T-cell (primary cell): ENCODE measurements at regions not wholly inside any gene's neighbourhood (a gene's known extent, or its start where the extent isn't known, plus 50 kb on each side); places are given as distances from the start of the nearest gene placed in this dataset.

Experiments used
- ATAC-seq, 4 experiments: fragments of 200-7000 bp in 3 of 4; fragments of 150-1000 bp in 1 of 4; cut with Tn5 transposase; replicated peaks in 1 of 4; 1 replicate in 3 of 4; 2 replicates in 1 of 4; pipeline ENCODE4 v1.10.0; 2021; ENCODE audit warnings: moderate library complexity in 3 of 4, mild to moderate bottlenecking in 2 of 4, moderate number of reproducible peaks in 1 of 4
- CTCF ChIA-PET, 2 donors: fragments of 300-600 bp; sonication (Branson Sonifier 250); formaldehyde crosslinking; loops; one replicate each; lab custom pipeline; 2022; ENCODE audit warnings: antibody characterized with exemption in 2 of 2; lab: Charles Lee
- POLR2A ChIA-PET, 2 donors: fragments of 300-600 bp; sonication (Branson Sonifier 250); formaldehyde crosslinking; loops; one replicate each; lab custom pipeline; 2022; ENCODE audit warnings: antibody characterized with exemption in 2 of 2; lab: Charles Lee
- DNase-seq, 35 experiments: peaks; one replicate each; pipeline versions ENCODE4 v3.0.0 to v3.0.0-alpha.2; 2013 to 2023
- H3K27ac ChIP-seq: one replicate; pipeline ENCODE4 v1.5.1; 2013; ENCODE audit warnings: low read length
- H3K27me3 ChIP-seq, 2 experiments: replicated peaks in 1 of 2; 1 replicate in 1 of 2; 2 replicates in 1 of 2; pipeline versions ENCODE4 v1.6.1 to v1.7.0; 2013; ENCODE audit warnings: low read length in 1 of 2, mixed read lengths in 1 of 2; ENCODE audit not compliant: control insufficient read depth in 2 of 2, insufficient read depth in 2 of 2; ENCODE audit errors: extremely low read depth in 1 of 2
- H3K36me3 ChIP-seq, 2 donors: 1 replicate in 1 of 2; 2 replicates in 1 of 2; pipeline versions ENCODE4 v1.6.1 to v1.7.0; 2013; ENCODE audit warnings: low read length in 1 of 2; ENCODE audit not compliant: control insufficient read depth in 2 of 2, insufficient read depth in 1 of 2; ENCODE audit errors: extremely low read depth in 1 of 2
- H3K4me1 ChIP-seq, 2 experiments: 1 replicate in 1 of 2; 2 replicates in 1 of 2; pipeline versions ENCODE4 v1.6.1 to v1.7.0; 2013; ENCODE audit warnings: low read length in 2 of 2, mixed read lengths in 1 of 2; ENCODE audit not compliant: insufficient read depth in 2 of 2, control insufficient read depth in 1 of 2; ENCODE audit errors: extremely low read depth in 1 of 2
- H3K4me3 ChIP-seq, 2 donors: 1 replicate in 1 of 2; 2 replicates in 1 of 2; pipeline versions ENCODE4 v1.5.1 to v1.7.0; 2013; ENCODE audit warnings: mild to moderate bottlenecking in 2 of 2, low read length in 1 of 2, moderate library complexity in 1 of 2; ENCODE audit not compliant: control insufficient read depth in 1 of 2; ENCODE audit errors: extremely low read depth in 1 of 2
- H3K9me3 ChIP-seq: 2 replicates; pipeline ENCODE4 v1.7.0; 2013
- H3K27ac Mint-ChIP-seq, 2 donors: one replicate each; pipeline ENCODE4 v1.8.0; 2020 to 2021; ENCODE audit warnings: mild to moderate bottlenecking in 2 of 2, mixed read lengths in 2 of 2
- H3K27me3 Mint-ChIP-seq, 2 donors: one replicate each; pipeline ENCODE4 v1.8.0; 2021 to 2022; ENCODE audit warnings: mixed read lengths in 2 of 2
- H3K36me3 Mint-ChIP-seq: one replicate; pipeline ENCODE4 v1.8.0; 2021; ENCODE audit warnings: mixed read lengths
- H3K4me1 Mint-ChIP-seq, 3 donors: one replicate each; pipeline ENCODE4 v1.8.0; 2020 to 2022; ENCODE audit warnings: mixed read lengths in 3 of 3, mild to moderate bottlenecking in 1 of 3
- H3K4me3 Mint-ChIP-seq, 3 donors: one replicate each; pipeline ENCODE4 v1.8.0; 2020 to 2022; ENCODE audit warnings: mild to moderate bottlenecking in 3 of 3, mixed read lengths in 3 of 3, moderate library complexity in 3 of 3
- H3K9me3 Mint-ChIP-seq, 3 donors: one replicate each; pipeline ENCODE4 v1.8.0; 2020 to 2022; ENCODE audit warnings: mixed read lengths in 3 of 3
- WGBS: methylation state at CpG from one replicate; pipeline ENCODE4 v1.1.5; 2013; ENCODE audit warnings: missing lambda C conversion rate; ENCODE audit not compliant: insufficient coverage; 5-methylcytosine and 5-hydroxymethylcytosine counted together

- ATAC-seq (no peak), DNase-seq (no peak)
- Mint-ChIP-seq H3K4me1 (peaks cover 0 to under 1% (median under 1%) of the 10 kb centered on the region in 3 donors), H3K36me3 (no peaks in the 10 kb centered on the region), H3K9me3 (no peaks in the 10 kb centered on the region), H3K4me3 (no peak overlapping the region), H3K27ac (no peak overlapping the region), H3K27me3 (no peaks in the 10 kb centered on the region)
- POLR2A ChIA-PET: no interaction called here
- CTCF ChIA-PET: no interaction called here
- Histone ChIP-seq H3K4me1 (no peaks in the 10 kb centered on the region), H3K27ac (no peak overlapping the region), H3K4me3 (no peak overlapping the region), H3K9me3 (no peaks in the 10 kb centered on the region), H3K36me3 (no peaks in the 10 kb centered on the region), H3K27me3 (no peaks in the 10 kb centered on the region)
- WGBS: no CpG with 5 or more reads among the region's 1 CpG
Measured at GRCh38 chr12:89122852-89123251, 229.4 kb downstream of the DUSP6 start.

- peaks cover 0 to 4% of the 10 kb centered on the region in 2 donors for H3K27me3 Mint-ChIP-seq
- Histone ChIP-seq H3K36me3 (no peaks in the 10 kb centered on the region), H3K27ac (no peak overlapping the region), H3K4me1 (no peaks in the 10 kb centered on the region), H3K9me3 (no peaks in the 10 kb centered on the region), H3K27me3 (no peaks in the 10 kb centered on the region), H3K4me3 (no peak overlapping the region)
- no peaks in the 10 kb centered on the region for H3K36me3 Mint-ChIP-seq
- 9% methylated on average over 1 of the region's 2 CpGs for WGBS
- ChIA-PET CTCF (no interaction called here), POLR2A (no interaction called here)
- H3K4me1 Mint-ChIP-seq: peaks cover 0 to 7% (median 5%) of the 10 kb centered on the region in 3 donors
- H3K27ac Mint-ChIP-seq: no peak overlapping the region
- H3K4me3 Mint-ChIP-seq: no peak overlapping the region
- ATAC-seq (no peak), DNase-seq (no peak)
- H3K9me3 Mint-ChIP-seq: no peaks in the 10 kb centered on the region
Measured at GRCh38 chr12:89117448-89118034, 234.8 kb downstream of the DUSP6 start.

GRCh38 chr12:89111964-89112363 is 240.3 kb downstream of the DUSP6 start:
- Mint-ChIP-seq H3K9me3 (no peaks in the 10 kb centered on the region), H3K36me3 (no peaks in the 10 kb centered on the region), H3K27ac (no peak overlapping the region), H3K4me3 (no peak overlapping the region), H3K4me1 (no peaks in the 10 kb centered on the region), H3K27me3 (peaks cover 0 to 4% of the 10 kb centered on the region in 2 donors)
- H3K36me3 ChIP-seq: no peaks in the 10 kb centered on the region
- CTCF ChIA-PET: interaction anchor here in 1 of 2 donors (0.6 kb wide), 1 partner anchor 114 kb away, joined by 7 read pairs; no protein-coding TSS in a partner anchor
- H3K9me3 ChIP-seq: no peaks in the 10 kb centered on the region
- H3K27ac ChIP-seq: no peak overlapping the region
- DNase-seq (no peak), ATAC-seq (no peak)
- no peak overlapping the region for H3K4me3 ChIP-seq
- no peaks in the 10 kb centered on the region for H3K4me1 ChIP-seq
- POLR2A ChIA-PET: no interaction called here
- no CpG with 5 or more reads among the region's 2 CpGs for WGBS
- no peaks in the 10 kb centered on the region for H3K27me3 ChIP-seq

GRCh38 chr12:89108265-89108664 is 244.0 kb downstream of the DUSP6 start:
- no peak overlapping the region for H3K4me3 Mint-ChIP-seq
- no CpG with 5 or more reads among the region's 2 CpGs for WGBS
- ATAC-seq: no peak
- no peak for DNase-seq
- H3K4me3 ChIP-seq: no peak overlapping the region
- H3K36me3 ChIP-seq: no peaks in the 10 kb centered on the region
- no peaks in the 10 kb centered on the region for H3K36me3 Mint-ChIP-seq
- POLR2A ChIA-PET: no interaction called here
- H3K9me3 ChIP-seq: no peaks in the 10 kb centered on the region
- no peak overlapping the region for H3K27ac Mint-ChIP-seq
- H3K4me1 ChIP-seq: no peaks in the 10 kb centered on the region
- H3K27me3 ChIP-seq: no peaks in the 10 kb centered on the region
- no peaks in the 10 kb centered on the region for H3K4me1 Mint-ChIP-seq
- H3K27me3 Mint-ChIP-seq: no peaks in the 10 kb centered on the region
- H3K27ac ChIP-seq: no peak overlapping the region
- CTCF ChIA-PET: no interaction called here
- H3K9me3 Mint-ChIP-seq: no peaks in the 10 kb centered on the region

GRCh38 chr12:89106950-89107349 is 245.4 kb downstream of the DUSP6 start:
- POLR2A ChIA-PET: no interaction called here
- Histone ChIP-seq H3K9me3 (no peaks in the 10 kb centered on the region), H3K27me3 (no peaks in the 10 kb centered on the region), H3K27ac (no peak overlapping the region), H3K4me3 (no peak overlapping the region), H3K4me1 (no peaks in the 10 kb centered on the region), H3K36me3 (no peaks in the 10 kb centered on the region)
- no peak overlapping the region for H3K27ac Mint-ChIP-seq
- WGBS: 49% methylated on average over 2 of the region's 5 CpGs
- H3K9me3 Mint-ChIP-seq: no peaks in the 10 kb centered on the region
- no peak overlapping the region for H3K4me3 Mint-ChIP-seq
- no peaks in the 10 kb centered on the region for H3K27me3 Mint-ChIP-seq
- ATAC-seq: no peak
- H3K4me1 Mint-ChIP-seq: no peaks in the 10 kb centered on the region
- CTCF ChIA-PET: no interaction called here
- DNase-seq: no peak
- no peaks in the 10 kb centered on the region for H3K36me3 Mint-ChIP-seq

GRCh38 chr12:89105243-89105642 is 247.1 kb downstream of the DUSP6 start:
- no peak overlapping the region for H3K4me3 Mint-ChIP-seq
- H3K27ac Mint-ChIP-seq: no peak overlapping the region
- H3K36me3 Mint-ChIP-seq: no peaks in the 10 kb centered on the region
- no CpG with 5 or more reads among the region's 1 CpG for WGBS
- Histone ChIP-seq H3K27ac (no peak overlapping the region), H3K36me3 (no peaks in the 10 kb centered on the region), H3K9me3 (no peaks in the 10 kb centered on the region), H3K27me3 (peaks cover 0 to 2% of the 10 kb centered on the region in 2 experiments), H3K4me1 (no peaks in the 10 kb centered on the region), H3K4me3 (no peak overlapping the region)
- ChIA-PET POLR2A (interaction anchor here in 1 of 2 donors (0.6 kb wide), 1 partner anchor 246 kb away, joined by 3 read pairs; no protein-coding TSS in a partner anchor), CTCF (no interaction called here)
- no peaks in the 10 kb centered on the region for H3K27me3 Mint-ChIP-seq
- DNase-seq (no peak), ATAC-seq (no peak)
- no peaks in the 10 kb centered on the region for H3K4me1 Mint-ChIP-seq
- H3K9me3 Mint-ChIP-seq: no peaks in the 10 kb centered on the region

GRCh38 chr12:89103831-89104230 is 248.5 kb downstream of the DUSP6 start:
- ATAC-seq: no peak
- Mint-ChIP-seq H3K4me3 (no peak overlapping the region), H3K4me1 (no peaks in the 10 kb centered on the region), H3K27ac (no peak overlapping the region), H3K27me3 (no peaks in the 10 kb centered on the region), H3K36me3 (no peaks in the 10 kb centered on the region), H3K9me3 (no peaks in the 10 kb centered on the region)
- no peak for DNase-seq
- no peaks in the 10 kb centered on the region for H3K36me3 ChIP-seq
- H3K27ac ChIP-seq: no peak overlapping the region
- no peaks in the 10 kb centered on the region for H3K4me1 ChIP-seq
- H3K4me3 ChIP-seq: no peak overlapping the region
- H3K27me3 ChIP-seq: peaks cover 0 to 2% of the 10 kb centered on the region in 2 experiments
- H3K9me3 ChIP-seq: no peaks in the 10 kb centered on the region
- 100% methylated on average over 1 of the region's 5 CpGs for WGBS
- POLR2A ChIA-PET: no interaction called here
- CTCF ChIA-PET: no interaction called here
